Fibroblast of mammary gland (primary cell): ENCODE measurements at regions not wholly inside any gene's neighbourhood (a gene's known extent, or its start where the extent isn't known, plus 50 kb on each side); places are given as distances from the start of the nearest gene placed in this dataset.
A peak's percentile ranks its signal among the peaks of the same experiment; 100 is the strongest.

Experiments
- DNase-seq: peaks from one replicate; pipeline ENCODE4 v3.0.0-alpha.2; 2010; ENCODE audit warnings: low read depth
- H3K4me3 ChIP-seq: 2 replicates; pipeline ENCODE4 v1.5.1; 2011; ENCODE audit warnings: low read depth, mild to moderate bottlenecking, low read length, moderate library complexity; ENCODE audit not compliant: control insufficient read depth
- CTCF ChIP-seq: conservative IDR thresholded peaks from 2 replicates; pipeline ENCODE4 v1.5.1; 2011; ENCODE audit warnings: low read depth, low read length, inconsistent platforms; ENCODE audit not compliant: control insufficient read depth, insufficient read depth

- H3K4me3 ChIP-seq: no peak overlapping the region
- no peak for TF ChIP-seq CTCF
- DNase-seq: peak; percentile 88
These were observed 1038.3 kb upstream of the ACVR2A start for GRCh38 chr2:146806364-146807005.

- DNase-seq: no peak
- no peak for TF ChIP-seq CTCF
- H3K4me3 ChIP-seq: no peak overlapping the region
These were observed 1040.5 kb upstream of the ACVR2A start for GRCh38 chr2:146804288-146804687.

GRCh38 chr2:146801886-146802285 lies 1042.9 kb upstream of the ACVR2A start:
- no peak for TF ChIP-seq CTCF
- peak; percentile 62 for DNase-seq
- no peak overlapping the region for H3K4me3 ChIP-seq

- DNase-seq: no peak
- no peak overlapping the region for H3K4me3 ChIP-seq
- no peak for TF ChIP-seq CTCF
These were observed 1058.4 kb upstream of the ACVR2A start for GRCh38 chr2:146786396-146786795.

GRCh38 chr2:146785101-146785500 lies 1059.7 kb upstream of the ACVR2A start:
- TF ChIP-seq CTCF: no peak
- H3K4me3 ChIP-seq: no peak overlapping the region
- no peak for DNase-seq

GRCh38 chr2:146784602-146785001 lies 1060.2 kb upstream of the ACVR2A start:
- no peak overlapping the region for H3K4me3 ChIP-seq
- no peak for DNase-seq
- no peak for TF ChIP-seq CTCF

- no peak overlapping the region for H3K4me3 ChIP-seq
- no peak for TF ChIP-seq CTCF
- peak; percentile 18 for DNase-seq
These were observed 1067.6 kb upstream of the ACVR2A start for GRCh38 chr2:146777181-146777580.
